HG03460 (cell line): ENCODE measurements at regions not wholly inside any gene's neighbourhood (a gene's known extent, or its start where the extent isn't known, plus 50 kb on each side); places are given as distances from the start of the nearest gene placed in this dataset.
"Not testable (repeated sequence)": the region's sequence is repeated elsewhere in the genome, so short reads cannot be mapped to it uniquely, and the experiment has no call there.

ENCODE experiments used
- ATAC-seq: cut with Tn5 transposase; IDR thresholded peaks from one replicate; pipeline ENCODE4 v1.9.1; 2021; ENCODE audit not compliant: unreplicated experiment

GRCh38 chr10:106089855-106090254 is 1074.7 kb downstream of the SORCS1 start:
- no peak for ATAC-seq

DNA sequence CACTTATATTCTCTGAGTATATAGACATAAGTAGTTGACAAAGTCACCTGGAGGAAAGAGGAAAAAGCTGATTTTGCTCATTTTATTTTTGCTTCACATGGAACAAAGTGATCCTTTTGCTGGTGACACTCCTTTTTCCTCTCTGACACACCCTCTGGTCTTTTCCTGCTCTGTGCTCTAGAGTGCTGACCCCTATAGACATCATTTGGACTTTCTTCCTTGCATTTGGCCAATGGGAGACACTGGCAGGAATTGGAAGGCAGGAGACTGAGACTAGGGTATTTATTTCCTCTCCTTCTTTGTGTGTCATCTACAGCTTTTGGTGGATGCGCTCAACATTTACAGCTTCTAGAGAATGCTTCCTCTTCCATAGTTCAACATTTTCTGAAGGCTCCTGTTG is 1078.1 kb downstream of the SORCS1 start:
- ATAC-seq, result no peak

GRCh38 chr10:106083572-106083971 is 1080.9 kb downstream of the SORCS1 start:
- no peak for ATAC-seq

GRCh38 chr10:106082865-106083264 is 1081.6 kb downstream of the SORCS1 start:
- no peak for ATAC-seq

DNA sequence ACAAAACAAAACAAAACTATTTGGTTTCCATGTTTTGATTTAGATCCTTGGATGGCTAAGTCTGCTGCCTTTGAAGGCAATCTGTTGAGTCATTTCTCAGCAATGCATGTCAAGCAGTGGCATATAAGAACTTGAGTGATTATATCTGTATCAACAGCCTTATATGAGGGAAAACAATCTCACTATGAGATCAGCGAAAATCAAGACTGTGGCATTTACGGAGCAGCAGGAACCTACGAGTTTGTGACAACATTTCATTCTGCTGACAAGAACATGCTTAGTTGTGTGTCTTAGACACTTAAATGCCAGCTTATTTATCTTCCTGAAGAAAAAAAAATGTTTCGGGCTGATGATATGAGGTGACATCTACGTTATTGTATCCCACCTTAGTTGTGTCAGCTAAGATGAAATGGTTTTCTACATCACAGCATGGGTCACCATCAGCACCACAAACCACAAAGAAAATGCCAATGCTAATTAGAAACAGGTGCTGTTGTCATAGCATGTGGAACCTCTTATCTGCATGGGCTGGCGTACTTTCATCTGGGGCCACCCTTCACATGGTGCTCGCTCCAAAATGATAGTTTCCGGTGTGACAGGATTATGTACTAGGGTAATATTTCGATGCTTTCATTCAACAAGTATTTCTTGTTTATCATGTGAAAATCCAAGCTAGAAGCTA is 1085.5 kb downstream of the SORCS1 start:
- no peak for ATAC-seq

- no peak for ATAC-seq
These were observed 1088.0 kb downstream of the SORCS1 start for GRCh38 chr10:106076496-106076895.

- no peak for ATAC-seq
These were observed 1111.4 kb downstream of the SORCS1 start for GRCh38 chr10:106053061-106053460.

DNA sequence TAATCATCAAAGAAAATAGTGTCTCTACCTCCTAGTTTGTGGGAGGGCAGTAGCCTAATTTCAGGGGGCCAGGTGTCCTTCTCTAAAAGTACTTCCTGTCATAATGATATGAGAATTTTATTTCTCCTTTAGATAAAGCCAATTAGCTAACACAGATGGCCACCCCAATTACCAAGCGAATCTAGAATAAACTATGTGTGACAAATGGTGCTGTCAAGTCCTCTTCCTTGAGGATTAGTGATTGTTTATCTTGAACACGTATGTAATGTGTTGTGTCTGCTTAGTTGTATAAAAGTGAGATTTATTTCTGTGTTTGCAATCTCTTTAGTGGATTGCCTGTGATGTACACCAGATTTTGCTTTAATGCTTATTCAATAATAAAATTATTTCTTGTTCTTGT is 1120.0 kb downstream of the SORCS1 start:
- no peak for ATAC-seq

- no peak for ATAC-seq
These were observed 1120.6 kb downstream of the SORCS1 start for GRCh38 chr10:106043863-106044262.

GRCh38 chr10:106038246-106038645 is 1126.3 kb downstream of the SORCS1 start:
- no peak for ATAC-seq

- no peak for ATAC-seq
These were observed 1131.4 kb downstream of the SORCS1 start for GRCh38 chr10:106033065-106033464.

DNA sequence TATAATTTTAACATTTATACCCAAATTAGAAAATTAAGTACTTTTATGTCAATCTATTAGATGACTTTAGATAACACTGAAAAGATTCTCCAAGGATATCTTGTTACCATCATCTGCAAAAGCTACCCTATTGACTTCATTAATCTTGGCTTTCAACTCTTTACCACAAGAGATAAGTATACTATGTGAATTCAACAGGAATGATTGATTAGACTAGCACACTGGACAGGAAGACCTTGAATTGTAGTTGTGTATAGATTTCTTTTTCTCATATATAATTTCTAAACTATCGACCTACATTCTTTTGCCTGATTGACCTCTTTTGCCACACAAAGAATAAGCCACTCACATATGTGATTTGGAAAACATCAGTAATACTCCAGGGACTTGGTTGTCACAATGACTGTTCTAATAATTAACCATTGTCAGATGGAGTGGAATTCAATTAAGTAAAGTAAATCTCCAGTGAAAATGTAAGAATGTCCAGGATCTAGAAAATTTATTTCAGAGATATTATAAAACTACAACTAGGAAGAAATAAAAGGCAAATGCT is 1132.0 kb downstream of the SORCS1 start:
- ATAC-seq, result no peak

DNA sequence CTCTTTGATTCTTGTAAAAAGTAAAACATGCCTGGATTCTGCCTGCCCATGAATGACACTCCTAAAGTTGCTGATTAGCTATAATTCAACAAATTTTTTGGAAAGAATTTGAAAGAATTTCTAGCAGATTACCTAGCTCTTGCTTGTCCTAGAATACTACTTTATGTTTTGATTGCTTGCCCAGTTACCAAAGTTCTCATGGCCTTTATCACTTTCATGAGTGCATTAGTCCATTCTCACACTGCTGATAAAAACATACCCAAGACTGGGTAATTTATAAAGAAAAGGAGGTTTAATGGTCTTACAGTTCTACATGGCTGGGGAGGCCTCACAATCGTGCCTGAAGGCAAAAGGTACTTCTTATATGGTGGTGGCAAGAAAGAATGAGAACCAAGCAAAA is 1137.3 kb downstream of the SORCS1 start:
- no peak for ATAC-seq

DNA sequence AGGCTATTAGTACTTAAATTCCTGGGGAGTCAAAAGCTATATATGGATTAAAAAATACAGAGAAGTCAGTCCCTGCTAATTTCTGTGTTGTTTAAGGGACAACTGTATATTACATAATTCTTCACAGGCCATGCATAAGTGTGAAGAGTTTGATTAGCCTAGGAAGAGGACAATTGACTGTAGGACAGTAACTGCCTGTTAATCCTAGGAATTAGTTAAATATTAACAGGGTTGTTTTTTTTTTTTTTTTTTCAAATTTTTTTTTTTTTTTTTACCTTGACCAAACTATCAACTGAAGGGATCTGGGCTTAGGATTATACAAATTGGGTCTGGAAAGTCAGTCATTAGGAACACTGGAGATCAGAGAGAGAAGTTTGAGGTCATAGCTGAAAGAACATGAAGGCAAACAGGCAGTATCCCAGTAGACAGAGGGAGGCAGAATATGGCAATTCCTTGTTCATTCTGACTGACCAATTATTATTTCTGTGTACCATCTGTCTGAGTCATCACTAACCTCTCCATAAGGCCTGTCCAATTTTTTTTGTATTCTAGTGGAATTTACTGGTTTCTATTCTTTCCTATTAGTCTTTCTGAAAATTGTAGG is 1139.2 kb downstream of the SORCS1 start:
- ATAC-seq, result no peak

DNA sequence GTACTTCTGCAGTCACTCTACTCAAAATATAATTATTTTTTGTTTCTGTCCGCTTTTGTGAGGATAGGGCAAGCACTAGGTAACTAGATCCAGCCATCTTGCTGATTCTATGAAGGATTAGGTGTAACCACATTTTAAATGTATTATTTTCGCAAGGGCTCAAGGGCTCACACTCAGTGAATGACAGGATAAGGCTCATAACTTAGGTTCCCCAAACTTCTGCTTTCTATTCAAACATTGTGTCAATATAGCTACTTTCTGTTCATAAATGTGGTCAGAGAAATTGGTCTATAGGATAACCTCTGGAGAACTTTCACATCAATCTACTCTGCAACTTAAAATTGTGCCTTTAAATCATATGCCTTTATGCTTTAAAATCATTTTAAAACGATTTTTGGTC is 1141.2 kb downstream of the SORCS1 start:
- no peak for ATAC-seq

DNA sequence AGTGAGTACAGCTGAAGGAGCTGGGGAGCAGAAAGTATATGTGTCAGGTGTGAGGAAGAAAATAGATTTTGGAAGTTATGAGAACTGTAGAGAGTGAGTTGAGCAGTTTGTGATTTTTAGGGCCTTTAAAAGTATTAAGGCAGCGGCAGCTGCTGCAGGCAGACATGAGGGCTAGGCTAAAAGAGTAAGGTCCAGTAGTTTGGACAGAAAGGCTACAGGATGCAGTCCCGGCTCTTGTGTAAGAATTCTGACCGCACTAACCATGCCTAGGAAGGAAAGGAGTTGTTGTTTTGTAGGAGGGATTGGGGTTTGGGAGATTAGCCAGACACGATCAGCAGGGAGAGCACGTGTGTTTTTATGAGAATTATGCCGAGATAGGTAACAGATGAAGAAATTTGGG is 1144.9 kb downstream of the SORCS1 start:
- ATAC-seq, result not testable (repeated sequence)

DNA sequence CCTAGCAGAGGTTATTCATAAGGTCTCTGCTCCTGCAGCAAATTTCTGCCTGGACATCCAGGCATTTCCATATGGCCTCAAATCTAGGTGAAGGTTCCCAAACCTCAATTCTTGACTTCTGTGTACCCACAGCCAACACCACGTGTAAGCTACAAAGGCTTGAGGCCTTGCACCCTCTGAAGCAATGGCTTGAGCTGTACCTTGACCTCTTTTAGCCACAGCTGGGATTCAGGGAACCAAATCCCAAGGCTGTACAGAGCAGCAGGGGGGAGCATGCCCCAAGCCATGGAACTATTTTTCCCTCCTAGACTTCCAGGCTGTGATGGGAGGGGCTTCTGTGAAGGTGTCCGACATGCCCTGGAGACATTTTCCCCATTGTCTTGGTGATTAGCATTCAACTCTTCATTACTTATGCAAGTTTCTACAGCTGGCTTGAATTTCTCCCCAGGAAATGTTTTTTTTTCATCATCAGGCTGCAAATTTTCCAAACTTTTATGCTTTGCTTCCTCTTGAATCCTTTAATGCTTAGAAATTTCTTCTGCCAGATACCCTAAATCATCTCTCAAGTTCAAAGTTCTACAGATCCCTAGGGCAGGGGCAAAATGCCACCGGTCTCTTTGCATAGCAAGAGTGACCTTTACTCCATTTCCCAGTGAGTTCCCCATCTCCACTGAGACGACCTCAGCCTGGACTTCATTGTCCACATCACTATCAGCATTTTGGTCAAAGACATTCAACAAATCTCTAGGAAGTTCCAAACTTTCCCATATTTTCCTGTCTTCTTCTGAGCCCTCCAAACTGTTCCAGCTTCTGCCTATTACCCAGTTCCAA is 1148.9 kb downstream of the SORCS1 start:
- ATAC-seq, result not testable (repeated sequence)

DNA sequence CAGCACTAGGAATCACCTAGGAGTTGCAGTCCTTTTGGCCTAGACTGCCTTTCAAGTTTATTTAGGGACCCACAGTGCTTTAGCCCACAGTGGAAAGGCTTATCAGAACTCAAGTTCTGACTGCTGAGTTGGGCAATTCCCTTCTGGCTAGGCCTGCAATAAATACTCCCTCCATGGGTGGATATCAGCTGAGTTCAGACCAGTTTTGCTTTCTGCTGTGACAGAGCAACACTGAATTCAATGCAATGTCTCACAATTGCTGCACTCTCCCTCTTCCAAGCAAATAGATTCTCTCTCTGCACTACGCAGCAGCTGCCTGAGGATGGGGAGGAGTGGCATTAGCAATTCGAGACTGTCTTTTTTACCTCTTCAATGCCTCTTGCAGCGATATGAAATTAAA is 1153.3 kb downstream of the SORCS1 start:
- no peak for ATAC-seq

DNA sequence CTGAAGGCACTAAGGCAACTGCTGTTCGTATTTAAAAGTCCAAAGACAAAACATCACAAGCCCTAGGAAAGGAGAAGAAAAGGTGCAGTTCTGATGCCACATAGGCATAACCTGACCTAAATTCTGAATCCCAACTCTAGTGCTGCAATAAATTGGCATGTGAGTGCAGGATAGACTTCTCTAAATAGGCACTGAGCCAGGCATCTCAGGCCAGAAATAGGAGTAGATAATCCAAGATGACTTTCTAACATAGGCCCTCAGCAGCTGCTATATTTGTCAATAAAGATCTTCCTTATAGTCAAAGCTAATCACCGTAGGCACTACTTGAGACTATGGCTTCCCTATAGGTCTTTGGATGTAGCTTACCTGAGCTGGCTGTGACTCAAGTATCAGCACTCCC is 1163.8 kb downstream of the SORCS1 start:
- no peak for ATAC-seq

GRCh38 chr10:105993609-105994008 is 1170.9 kb downstream of the SORCS1 start:
- no peak for ATAC-seq

DNA sequence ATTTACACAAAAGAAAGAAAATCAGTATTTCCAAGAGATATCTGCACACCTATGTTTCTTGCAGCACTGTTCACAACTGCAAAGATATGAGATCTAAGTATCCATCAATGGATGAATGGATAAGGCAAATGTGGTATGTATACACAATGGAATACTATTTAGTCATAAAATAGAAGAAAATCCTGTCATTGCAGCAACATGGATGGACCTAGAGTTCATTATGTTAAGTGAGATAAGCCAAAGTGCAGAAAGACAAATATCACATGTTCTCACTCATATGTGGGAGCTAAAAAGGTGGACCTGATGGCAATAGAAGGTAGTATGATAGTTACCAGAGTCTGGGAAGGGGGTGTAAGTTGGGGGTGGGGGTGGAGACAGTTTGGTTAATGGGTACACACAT is 1171.6 kb downstream of the SORCS1 start:
- ATAC-seq, result no peak

DNA sequence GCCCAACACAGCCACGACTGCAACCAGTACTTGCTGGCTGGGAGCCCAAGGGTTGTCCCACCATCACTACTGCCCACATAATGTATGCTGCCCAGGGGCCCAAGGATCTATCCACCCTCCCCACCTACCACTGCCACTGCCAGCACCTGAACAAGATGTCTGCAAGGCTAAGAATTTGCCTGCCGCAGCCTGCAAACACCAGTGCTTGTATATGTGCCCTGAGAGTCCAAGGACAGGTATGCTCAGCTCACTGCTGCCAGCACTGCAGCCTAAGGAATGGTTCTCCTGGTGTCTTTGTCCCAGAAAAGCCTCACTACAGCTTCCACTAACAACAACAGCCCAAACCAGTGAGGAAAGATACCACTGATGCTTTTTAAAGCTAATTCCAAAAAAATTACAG is 1174.0 kb downstream of the SORCS1 start:
- no peak for ATAC-seq
